A549 (cell line): ENCODE measurements at regions not wholly inside any gene's neighbourhood (a gene's known extent, or its start where the extent isn't known, plus 50 kb on each side); places are given as distances from the start of the nearest gene placed in this dataset.

Experiments used
- ATAC-seq, 2 experiments: fragments of 200-7000 bp in 1 of 2; fragments of >200 bp in 1 of 2; cut with Nextera tagmentation in 1 of 2; cut with Tn5 transposase in 1 of 2; 3 replicates each; pipeline versions ENCODE4 v1.8.0 to v1.9.1; 2018 to 2020; ENCODE audit warnings: mild to moderate bottlenecking in 1 of 2, moderate library complexity in 1 of 2
- CTCF ChIA-PET: fragments of 300-600 bp; sonication (Branson Sonifier 250); formaldehyde crosslinking; extraction: SDS; loops from one replicate; lab custom pipeline; 2021; ENCODE audit warnings: antibody characterized with exemption, inconsistent platforms; lab: Yijun Ruan, JAX
- POLR2A ChIA-PET: fragments of 350-600 bp; formaldehyde crosslinking; extraction: SDS; loops from one replicate; lab custom pipeline; 2021; ENCODE audit warnings: antibody characterized with exemption, inconsistent platforms; lab: Yijun Ruan, JAX
- DNase-seq, 2 experiments: peaks; one replicate each; pipeline versions ENCODE4 v3.0.0 to v3.0.0-alpha.2; 2011 to 2016; ENCODE audit warnings: low read depth in 1 of 2, low spot score in 1 of 2
- FAIRE-seq: peaks from 2 replicates; lab custom pipeline; 2011; peaks lifted over from hg19 to GRCh38; lab: Jason Lieb, UNC
- H3K27ac ChIP-seq, 2 experiments: fragments of >200 bp; sonication (Bioruptor Twin); formaldehyde crosslinking; 3 replicates each; pipeline ENCODE4 v1.5.1; 2016 to 2017
- H3K4me1 ChIP-seq: fragments of >200 bp; sonication (Bioruptor Twin); formaldehyde crosslinking; 3 replicates; pipeline ENCODE4 v1.6.1; 2016
- H3K4me2 ChIP-seq: fragments of >200 bp; sonication (Bioruptor Twin); formaldehyde crosslinking; 3 replicates; pipeline ENCODE4 v1.6.1; 2016
- H3K4me3 ChIP-seq: fragments of >200 bp; sonication (Bioruptor Twin); formaldehyde crosslinking; 3 replicates; pipeline ENCODE4 v1.5.1; 2016
- H3K9me3 ChIP-seq: fragments of >200 bp; sonication (Bioruptor Twin); formaldehyde crosslinking; 3 replicates; pipeline ENCODE4 v1.6.1; 2016
- ATOH8 ChIP-seq: fragments of 250-450 bp; sonication (Bioruptor Pico); IDR thresholded peaks from 2 replicates; pipeline ENCODE4 v1.5.0; 2020; ENCODE audit warnings: low read depth, mild to moderate bottlenecking, moderate library complexity
- BCL3 ChIP-seq: fragments of >200 bp; sonication (Bioruptor Twin); formaldehyde crosslinking; IDR thresholded peaks from 3 replicates; pipeline ENCODE4 v1.6.1; 2016
- FOSL2 ChIP-seq, 2 experiments: fragments of 450-650 bp in 1 of 2; fragments of >200 bp in 1 of 2; sonication (Bioruptor Twin) in 1 of 2; formaldehyde crosslinking; IDR thresholded peaks; 2 replicates each; pipeline versions ENCODE4 v1.5.0 to v1.6.1; 2016 to 2020; ENCODE audit warnings: mild to moderate bottlenecking in 1 of 2, moderate library complexity in 1 of 2
- GATA3 ChIP-seq: IDR thresholded peaks from 2 replicates; pipeline ENCODE4 v1.6.1; 2012; ENCODE audit warnings: borderline replicate concordance
- HDAC2 ChIP-seq: fragments of 200-600 bp; sonication (generic); IDR thresholded peaks from 2 replicates; pipeline ENCODE4 v1.6.1; 2016
- HES2 ChIP-seq: fragments of >200 bp; sonication (Bioruptor Twin); formaldehyde crosslinking; IDR thresholded peaks from 2 replicates; pipeline ENCODE4 v1.6.1; 2016
- JUN ChIP-seq, 2 experiments: fragments of >200 bp; sonication (Bioruptor Twin); formaldehyde crosslinking; IDR thresholded peaks; 2 replicates in 1 of 2; 3 replicates in 1 of 2; pipeline ENCODE4 v1.6.1; 2016 to 2017
- RAD21 ChIP-seq, 2 experiments: fragments of >200 bp in 1 of 2; sonication (Bioruptor Twin) in 1 of 2; formaldehyde crosslinking in 1 of 2; IDR thresholded peaks in 1 of 2; conservative IDR thresholded peaks in 1 of 2; 2 replicates in 1 of 2; 3 replicates in 1 of 2; pipeline ENCODE4 v1.6.1; 2012 to 2018; ENCODE audit warnings: inconsistent platforms in 1 of 2
- RCOR1 ChIP-seq: fragments of 150-350 bp; IDR thresholded peaks from 2 replicates; pipeline ENCODE4 v1.6.1; 2014; ENCODE audit warnings: antibody characterized with exemption, low read length, low read depth
- RFX5 ChIP-seq: fragments of 450-650 bp; IDR thresholded peaks from 2 replicates; pipeline ENCODE4 v1.7.1; 2014; ENCODE audit warnings: antibody characterized with exemption, mild to moderate bottlenecking, moderate library complexity
- SREBF2 ChIP-seq: fragments of 450-650 bp; IDR thresholded peaks from 2 replicates; pipeline ENCODE4 v1.6.1; 2014; ENCODE audit warnings: mild to moderate bottlenecking, moderate library complexity
- ZNF302 ChIP-seq: fragments of 250-450 bp; sonication (Bioruptor Pico); IDR thresholded peaks from 2 replicates; pipeline ENCODE4 v1.9.0; 2021; ENCODE audit warnings: inconsistent platforms, mild to moderate bottlenecking, moderate library complexity
- WGBS: methylation state at CpG from one replicate; pipeline ENCODE4 v1.1.6; 2017; ENCODE audit errors: missing lambda C conversion rate; 5-methylcytosine and 5-hydroxymethylcytosine counted together
- TF ChIP-seq, protein P1 (sequence below): fragments of >200 bp; sonication (Bioruptor Twin); formaldehyde crosslinking; IDR thresholded peaks from 3 replicates; pipeline ENCODE4 v1.5.1; 2016
- TF ChIP-seq, protein P2 (sequence below): fragments of 450-650 bp; IDR thresholded peaks from 2 replicates; pipeline ENCODE4 v1.6.1; 2014; ENCODE audit warnings: antibody characterized with exemption

GRCh38 chr4:217891-218290 is 87.4 kb downstream of the ZNF732 start:
- no peak overlapping the region for H3K4me3 ChIP-seq
- DNase-seq (no peak), FAIRE-seq (no peak), ATAC-seq (no peak)
- H3K27ac ChIP-seq = no peak overlapping the region
- CTCF ChIA-PET = interaction anchor here (0.6 kb wide), 1 partner anchor 146 kb away, joined by 4 read pairs; no protein-coding TSS in a partner anchor
- POLR2A ChIA-PET = no interaction called here
- no peak for TF ChIP-seq SREBF2
- TF ChIP-seq, protein P1, sequence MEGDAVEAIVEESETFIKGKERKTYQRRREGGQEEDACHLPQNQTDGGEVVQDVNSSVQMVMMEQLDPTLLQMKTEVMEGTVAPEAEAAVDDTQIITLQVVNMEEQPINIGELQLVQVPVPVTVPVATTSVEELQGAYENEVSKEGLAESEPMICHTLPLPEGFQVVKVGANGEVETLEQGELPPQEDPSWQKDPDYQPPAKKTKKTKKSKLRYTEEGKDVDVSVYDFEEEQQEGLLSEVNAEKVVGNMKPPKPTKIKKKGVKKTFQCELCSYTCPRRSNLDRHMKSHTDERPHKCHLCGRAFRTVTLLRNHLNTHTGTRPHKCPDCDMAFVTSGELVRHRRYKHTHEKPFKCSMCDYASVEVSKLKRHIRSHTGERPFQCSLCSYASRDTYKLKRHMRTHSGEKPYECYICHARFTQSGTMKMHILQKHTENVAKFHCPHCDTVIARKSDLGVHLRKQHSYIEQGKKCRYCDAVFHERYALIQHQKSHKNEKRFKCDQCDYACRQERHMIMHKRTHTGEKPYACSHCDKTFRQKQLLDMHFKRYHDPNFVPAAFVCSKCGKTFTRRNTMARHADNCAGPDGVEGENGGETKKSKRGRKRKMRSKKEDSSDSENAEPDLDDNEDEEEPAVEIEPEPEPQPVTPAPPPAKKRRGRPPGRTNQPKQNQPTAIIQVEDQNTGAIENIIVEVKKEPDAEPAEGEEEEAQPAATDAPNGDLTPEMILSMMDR = no peak
- TF ChIP-seq FOSL2 (IDR thresholded peaks at IDR 0.05) = no peak
- no peak for TF ChIP-seq FOSL2 (CRISPR knock-in tag; IDR thresholded peaks at IDR 0.05)
- WGBS = 6% methylated on average over 2 of the region's 2 CpGs
- H3K4me2 ChIP-seq = no peak overlapping the region
- peaks cover 4% of the 10 kb centered on the region; the same call in 1 of the 3 replicates for H3K9me3 ChIP-seq
- H3K4me1 ChIP-seq = no peaks in the 10 kb centered on the region

DNA sequence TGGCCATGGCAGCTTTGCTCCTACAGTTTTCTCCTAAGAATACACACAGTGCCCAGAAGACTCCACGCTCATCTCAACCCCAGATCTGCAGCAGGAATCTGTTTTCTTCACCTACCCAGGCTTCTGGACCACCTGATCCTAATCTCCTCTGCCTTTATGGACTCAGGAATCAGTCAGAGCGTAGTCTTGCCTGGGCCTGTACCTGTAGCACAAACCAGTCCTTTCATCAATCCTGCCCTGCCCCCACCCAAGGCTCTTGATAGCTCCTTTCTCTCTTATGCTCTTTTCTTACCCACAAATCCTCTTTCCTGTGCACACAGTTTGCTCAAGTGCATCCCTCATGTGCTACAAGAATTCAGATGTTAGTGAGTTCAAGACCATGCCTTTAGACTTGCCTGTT is 89.7 kb downstream of the ZNF718 start:
- no peak overlapping the region for H3K4me2 ChIP-seq
- ATAC-seq (no peak), DNase-seq (no peak), FAIRE-seq (no peak)
- POLR2A ChIA-PET = no interaction called here
- CTCF ChIA-PET = no interaction called here
- no peak overlapping the region for H3K27ac ChIP-seq
- WGBS = 8% methylated on average over 2 of the region's 2 CpGs
- TF ChIP-seq, protein P2, sequence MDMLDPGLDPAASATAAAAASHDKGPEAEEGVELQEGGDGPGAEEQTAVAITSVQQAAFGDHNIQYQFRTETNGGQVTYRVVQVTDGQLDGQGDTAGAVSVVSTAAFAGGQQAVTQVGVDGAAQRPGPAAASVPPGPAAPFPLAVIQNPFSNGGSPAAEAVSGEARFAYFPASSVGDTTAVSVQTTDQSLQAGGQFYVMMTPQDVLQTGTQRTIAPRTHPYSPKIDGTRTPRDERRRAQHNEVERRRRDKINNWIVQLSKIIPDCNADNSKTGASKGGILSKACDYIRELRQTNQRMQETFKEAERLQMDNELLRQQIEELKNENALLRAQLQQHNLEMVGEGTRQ = no peak
- TF ChIP-seq BCL3 (no peak), RFX5 (no peak), ATOH8 (no peak), RAD21 (conservative IDR thresholded peaks at IDR 0.05 in 1 of 2, IDR thresholded peaks at IDR 0.05 in 1 of 2) (no peak), HDAC2 (no peak), ZNF302 (CRISPR knock-in tag) (no peak), JUN (IDR thresholded peaks at IDR 0.05) (no peak), RCOR1 (no peak), GATA3 (no peak), SREBF2 (no peak), HES2 (no peak)
- no peaks in the 10 kb centered on the region for H3K4me1 ChIP-seq
- H3K9me3 ChIP-seq = no peaks in the 10 kb centered on the region
- no peak overlapping the region for H3K4me3 ChIP-seq
